ENCODE measurements at regions not wholly inside any gene's neighbourhood (a gene's known extent, or its start where the extent isn't known, plus 50 kb on each side); places are given as distances from the start of the nearest gene placed in this dataset.

DNA sequence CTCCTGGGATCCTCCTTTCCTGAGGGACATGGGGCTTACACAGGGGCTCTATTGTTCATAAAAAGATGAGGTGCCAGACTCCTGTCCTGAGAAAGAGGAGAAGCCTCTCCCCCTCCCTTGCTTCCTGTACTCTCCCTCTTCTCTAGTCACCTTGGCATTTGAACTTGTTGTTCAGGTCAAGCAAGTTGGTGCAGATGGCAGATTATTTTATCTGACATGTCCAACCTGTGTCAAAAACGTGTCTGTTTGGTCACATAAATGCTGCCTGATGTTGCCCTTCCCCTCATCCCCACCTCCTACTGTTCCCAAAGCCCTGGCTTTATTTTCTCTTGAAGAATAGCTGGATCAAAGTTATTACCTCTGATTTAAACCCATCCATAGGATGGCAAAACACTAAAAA lies 154.8 kb downstream of the TMX1 start:
- Histone ChIP-seq H2AK5ac (ENCODE audit: low read depth, low read length) (no peak overlapping the region), H3K4ac (replicated peaks; ENCODE audit: insufficient read length, low read depth, low read length) (no peak overlapping the region), H3K23me2 (ENCODE audit: low read depth, low read length) (0 out of 2 replicates have a peak, but pooled peaks cover 2% of the 10 kb centered on the region), H2BK12ac (ENCODE audit: low read depth, low read length) (no peak overlapping the region), H3K14ac (ENCODE audit: insufficient read length) (no peak overlapping the region), H3K27ac (ENCODE audit: low read depth, low read length) (no peak overlapping the region), H4K20me1 (replicated peaks in 1 of 2; ENCODE audit: control insufficient read depth in 1 of 2, insufficient read depth in 2 of 2, low read length in 2 of 2) (no peaks in the 10 kb centered on the region), H2BK5ac (ENCODE audit: low read depth, low read length) (no peak overlapping the region), H3K27me3 (replicated peaks in 1 of 4; ENCODE audit: control insufficient read depth in 3 of 4, extremely low read depth in 1 of 4, insufficient read depth in 3 of 4, low read length in 3 of 4) (no peaks in the 10 kb centered on the region), H3K4me1 (replicated peaks in 1 of 4; ENCODE audit: control insufficient read depth in 3 of 4, insufficient read depth in 4 of 4, low read length in 3 of 4) (peaks cover 0 to 8% (median 3%) of the 10 kb centered on the region in 4 experiments; a peak in 4 of 7 replicates), H2AFZ (ENCODE audit: low read length) (peak overlapping the region; percentile 97; the same call in 1 of the 2 replicates), H3K36me3 (ENCODE audit: control insufficient read depth in 2 of 4, insufficient read depth in 4 of 4, low read length in 3 of 4) (no peaks in the 10 kb centered on the region), H3K9me3 (ENCODE audit: insufficient read depth in 2 of 2, low read depth in 1 of 2, low read length in 1 of 2) (no peaks in the 10 kb centered on the region), H2BK20ac (ENCODE audit: low read length) (peak overlapping the region; percentile 15; the same call in 1 of the 2 replicates), H3K79me2 (ENCODE audit: control insufficient read depth in 1 of 2, insufficient read depth in 2 of 2, low read length in 2 of 2) (no peaks in the 10 kb centered on the region), H4K8ac (ENCODE audit: extremely low read depth, insufficient read depth, low read length) (no peak overlapping the region), H4K5ac (ENCODE audit: insufficient read length, low read depth, low read length) (no peak overlapping the region), H2BK15ac (ENCODE audit: low read length) (no peak overlapping the region), H3K4me2 (ENCODE audit: insufficient read depth in 1 of 2, low read depth in 2 of 2, low read length in 2 of 2) (no peak overlapping the region), H4K91ac (replicated peaks; ENCODE audit: insufficient read length, low read length) (no peak overlapping the region), H3K56ac (replicated peaks; ENCODE audit: insufficient read length, low read depth, low read length) (no peak overlapping the region), H3K9ac (replicated peaks in 1 of 4; ENCODE audit: extremely low read depth in 1 of 4, low read depth in 3 of 4, low read length in 3 of 4) (no peak overlapping the region), H3K4me3 (ENCODE audit: extremely low read depth in 1 of 4, insufficient read depth in 2 of 4, low read depth in 3 of 4, low read length in 4 of 4) (no peak overlapping the region), H3K23ac (ENCODE audit: insufficient read length) (no peak overlapping the region), H3K79me1 (ENCODE audit: low read depth, low read length) (no peaks in the 10 kb centered on the region), H3K18ac (ENCODE audit: extremely low read depth, low read length) (no peak overlapping the region), H2BK120ac (replicated peaks; ENCODE audit: low read depth, low read length) (no peak overlapping the region)
- ChIA-PET POLR2A (ENCODE audit: partially characterized antibody) (no interaction called here), CTCF (ENCODE audit: partially characterized antibody) (interaction anchor here (1.4 kb wide), 1 partner anchor 385 kb away, joined by 4 read pairs; no protein-coding TSS in a partner anchor)
- no peak for FAIRE-seq
- 47% methylated on average over 1 of the region's 1 CpG; no CpG with 5 or more reads in 1 of the 2 experiments for WGBS, 2 experiments (ENCODE audit: extremely low coverage in 1 of 2, insufficient coverage in 1 of 2, insufficient read length in 1 of 2, insufficient replicate concordance in 2 of 2, low coverage in 1 of 2, low lambda C conversion rate in 2 of 2, missing lambda C conversion rate in 1 of 2)
- TF ChIP-seq SP2 (IDR thresholded peaks at IDR 0.05; ENCODE audit: low read length) (no peak), CBX8 (IDR thresholded peaks at IDR 0.05; ENCODE audit: borderline replicate concordance, low read depth, low read length) (no peak), RBBP5 (IDR thresholded peaks at IDR 0.05; ENCODE audit: borderline replicate concordance, low read depth, low read length) (no peak), TAF1 (IDR thresholded peaks at IDR 0.05; ENCODE audit: low read depth, low read length) (no peak), RNF2 (IDR thresholded peaks at IDR 0.05; ENCODE audit: borderline replicate concordance, low read depth, low read length, missing control alignments, poor library complexity, severe bottlenecking) (no peak), POU5F1 (IDR thresholded peaks at IDR 0.05; ENCODE audit: low read depth, low read length) (no peak)
- TF ChIP-seq, protein P1, sequence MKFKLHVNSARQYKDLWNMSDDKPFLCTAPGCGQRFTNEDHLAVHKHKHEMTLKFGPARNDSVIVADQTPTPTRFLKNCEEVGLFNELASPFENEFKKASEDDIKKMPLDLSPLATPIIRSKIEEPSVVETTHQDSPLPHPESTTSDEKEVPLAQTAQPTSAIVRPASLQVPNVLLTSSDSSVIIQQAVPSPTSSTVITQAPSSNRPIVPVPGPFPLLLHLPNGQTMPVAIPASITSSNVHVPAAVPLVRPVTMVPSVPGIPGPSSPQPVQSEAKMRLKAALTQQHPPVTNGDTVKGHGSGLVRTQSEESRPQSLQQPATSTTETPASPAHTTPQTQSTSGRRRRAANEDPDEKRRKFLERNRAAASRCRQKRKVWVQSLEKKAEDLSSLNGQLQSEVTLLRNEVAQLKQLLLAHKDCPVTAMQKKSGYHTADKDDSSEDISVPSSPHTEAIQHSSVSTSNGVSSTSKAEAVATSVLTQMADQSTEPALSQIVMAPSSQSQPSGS (IDR thresholded peaks at IDR 0.05; ENCODE audit: low read length) = no peak
- DNase-seq (ENCODE audit: low read depth in 1 of 2, low spot score in 2 of 2) = no peak

Data from H1 (cell line).